ENCODE measurements at regions not wholly inside any gene's neighbourhood (a gene's known extent, or its start where the extent isn't known, plus 50 kb on each side); places are given as distances from the start of the nearest gene placed in this dataset.

- BruUV-seq (replicated peaks): no TSS peak
- Histone ChIP-seq H3K27ac (ENCODE audit: low read depth, low read length) (no peak overlapping the region), H3K9ac (ENCODE audit: low read length) (no peak overlapping the region), H2AFZ (ENCODE audit: low read depth, low read length, poor library complexity, severe bottlenecking) (no peak overlapping the region), H3K4me2 (ENCODE audit: low read length) (no peak overlapping the region), H3K4me1 (ENCODE audit: control insufficient read depth in 1 of 2, insufficient read depth in 2 of 2, low read length in 2 of 2) (no peaks in the 10 kb centered on the region), H3K9me2 (ENCODE audit: insufficient read depth) (no peaks in the 10 kb centered on the region), H3K36me3 (ENCODE audit: control insufficient read depth in 1 of 2, insufficient read depth in 2 of 2, low read length in 2 of 2) (no peaks in the 10 kb centered on the region), H3K4me3 (replicated peaks in 1 of 2; ENCODE audit: low read depth in 1 of 2, low read length in 2 of 2) (no peak overlapping the region), H3K27me3 (ENCODE audit: insufficient read depth, low read length) (no peaks in the 10 kb centered on the region), H3K79me2 (ENCODE audit: insufficient read depth, low read length) (no peaks in the 10 kb centered on the region), H4K20me1 (ENCODE audit: insufficient read depth) (no peaks in the 10 kb centered on the region), H3K9me3 (ENCODE audit: control insufficient read depth in 1 of 2, insufficient read depth in 1 of 2, low read depth in 1 of 2, low read length in 2 of 2) (peaks cover 13 to 18% of the 10 kb centered on the region in 2 experiments; a peak in 2 of 4 replicates)
- ATAC-seq (no peak), DNase-seq (ENCODE audit: low read depth, low spot score) (no peak)
- ChIA-PET RAD21 (ENCODE audit: low non-redundant PET in 1 of 2, low total read pairs in 2 of 2, uncharacterized antibody in 2 of 2, unreplicated experiment in 2 of 2) (no interaction called here), POLR2A (no interaction called here), CTCF (no interaction called here)
- intact Hi-C loops (cut with micrococcal nuclease): no loop called here
- TF ChIP-seq SP1 (IDR thresholded peaks at IDR 0.05; ENCODE audit: low read depth): no peak
- TF ChIP-seq EZH2phosphoT487 (IDR thresholded peaks at IDR 0.05; ENCODE audit: borderline replicate concordance): no peak
- no peak for TF ChIP-seq CTCF (IDR thresholded peaks at IDR 0.05 in 2 of 3, conservative IDR thresholded peaks at IDR 0.05 in 1 of 3; ENCODE audit: borderline replicate concordance in 1 of 3, insufficient read depth in 1 of 3, low read depth in 2 of 3, low read length in 2 of 3)
- no peak for TF ChIP-seq REST (IDR thresholded peaks at IDR 0.05; ENCODE audit: low read depth)
- TF ChIP-seq POLR2AphosphoS5 (IDR thresholded peaks at IDR 0.05; ENCODE audit: low read depth, low read length): no peak
- TF ChIP-seq SIN3A (IDR thresholded peaks at IDR 0.05; ENCODE audit: low read depth): no peak
- no peak for TF ChIP-seq SRF (IDR thresholded peaks at IDR 0.05; ENCODE audit: low read depth)
- no peak for TF ChIP-seq JUND (IDR thresholded peaks at IDR 0.05)
- TF ChIP-seq ZFX (IDR thresholded peaks at IDR 0.05): no peak
- TF ChIP-seq ELF1 (IDR thresholded peaks at IDR 0.05; ENCODE audit: borderline replicate concordance, low read depth): no peak
- TF ChIP-seq EGR1 (IDR thresholded peaks at IDR 0.05; ENCODE audit: low read depth): no peak
- no peak for TF ChIP-seq ATF3 (IDR thresholded peaks at IDR 0.05)
- no peak for TF ChIP-seq TCF7L2 (IDR thresholded peaks at IDR 0.05; ENCODE audit: borderline replicate concordance, extremely low read depth, insufficient read depth, insufficient read length)
Observed at GRCh38 chr13:57452228-57452627, 179.3 kb upstream of the PCDH17 start.
